ENCODE measurements at regions not wholly inside any gene's neighbourhood (a gene's known extent, or its start where the extent isn't known, plus 50 kb on each side); places are given as distances from the start of the nearest gene placed in this dataset.

DNA sequence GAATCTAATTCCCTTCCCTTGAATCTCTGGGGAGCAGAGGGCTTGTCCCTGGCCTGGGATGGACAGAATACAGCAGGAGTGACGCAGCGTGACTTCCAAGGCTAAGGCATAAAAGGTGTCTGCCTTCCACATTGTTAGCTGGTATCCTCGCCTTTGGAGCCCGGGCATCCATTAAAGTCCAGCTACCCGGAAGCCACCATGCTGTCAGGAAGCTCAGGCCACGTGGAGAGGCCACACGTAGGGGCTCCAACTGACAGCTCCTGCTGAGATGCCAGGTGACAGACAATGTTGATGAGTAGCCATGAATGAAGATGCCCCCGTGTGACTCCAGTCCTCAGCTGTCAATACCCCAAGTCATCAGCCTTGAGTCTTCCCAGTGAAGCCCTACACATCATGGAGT lies 99.9 kb downstream of the OAT start:
- CTCF ChIA-PET, result no interaction called here
- Mint-ChIP-seq H3K27ac (ENCODE audit: unreplicated experiment) (no peak overlapping the region), H3K9me3 (ENCODE audit: unreplicated experiment) (no peaks in the 10 kb centered on the region), H3K36me3 (ENCODE audit: insufficient read depth, unreplicated experiment) (no peaks in the 10 kb centered on the region), H3K27me3 (ENCODE audit: insufficient read depth, unreplicated experiment) (peaks cover 6% of the 10 kb centered on the region), H3K4me1 (ENCODE audit: low read depth, unreplicated experiment) (no peaks in the 10 kb centered on the region), H3K4me3 (ENCODE audit: unreplicated experiment) (no peak overlapping the region)
- Histone ChIP-seq H3K36me3 (ENCODE audit: control insufficient read depth, insufficient read depth, low read length) (no peaks in the 10 kb centered on the region), H3K9me3 (no peaks in the 10 kb centered on the region), H3K4me3 (ENCODE audit: low read depth, low read length) (no peak overlapping the region), H3K4me1 (no peaks in the 10 kb centered on the region), H3K27me3 (replicated peaks; ENCODE audit: control insufficient read depth, insufficient read depth, low read length) (no peaks in the 10 kb centered on the region; the same call in 1 of the 2 replicates)
- POLR2A ChIA-PET, result no interaction called here
- peak in 1 of 2 experiments; percentile 19 for DNase-seq
- TF ChIP-seq, protein P1, sequence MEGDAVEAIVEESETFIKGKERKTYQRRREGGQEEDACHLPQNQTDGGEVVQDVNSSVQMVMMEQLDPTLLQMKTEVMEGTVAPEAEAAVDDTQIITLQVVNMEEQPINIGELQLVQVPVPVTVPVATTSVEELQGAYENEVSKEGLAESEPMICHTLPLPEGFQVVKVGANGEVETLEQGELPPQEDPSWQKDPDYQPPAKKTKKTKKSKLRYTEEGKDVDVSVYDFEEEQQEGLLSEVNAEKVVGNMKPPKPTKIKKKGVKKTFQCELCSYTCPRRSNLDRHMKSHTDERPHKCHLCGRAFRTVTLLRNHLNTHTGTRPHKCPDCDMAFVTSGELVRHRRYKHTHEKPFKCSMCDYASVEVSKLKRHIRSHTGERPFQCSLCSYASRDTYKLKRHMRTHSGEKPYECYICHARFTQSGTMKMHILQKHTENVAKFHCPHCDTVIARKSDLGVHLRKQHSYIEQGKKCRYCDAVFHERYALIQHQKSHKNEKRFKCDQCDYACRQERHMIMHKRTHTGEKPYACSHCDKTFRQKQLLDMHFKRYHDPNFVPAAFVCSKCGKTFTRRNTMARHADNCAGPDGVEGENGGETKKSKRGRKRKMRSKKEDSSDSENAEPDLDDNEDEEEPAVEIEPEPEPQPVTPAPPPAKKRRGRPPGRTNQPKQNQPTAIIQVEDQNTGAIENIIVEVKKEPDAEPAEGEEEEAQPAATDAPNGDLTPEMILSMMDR (IDR thresholded peaks at IDR 0.05; ENCODE audit: insufficient read depth in 1 of 2, low read depth in 1 of 2, low read length in 1 of 2, severe bottlenecking in 1 of 2, unreplicated experiment in 1 of 2), result no peak
- BruUV-seq (replicated peaks), result no TSS peak
- intact Hi-C loops (cut with micrococcal nuclease; ENCODE audit: unreplicated experiment), result no loop called here

- Histone ChIP-seq H3K27me3 (replicated peaks; ENCODE audit: control insufficient read depth, insufficient read depth, low read length) (no peaks in the 10 kb centered on the region; the same call in 1 of the 2 replicates), H3K4me3 (ENCODE audit: low read depth, low read length) (no peak overlapping the region), H3K4me1 (no peaks in the 10 kb centered on the region), H3K9me3 (no peaks in the 10 kb centered on the region), H3K36me3 (ENCODE audit: control insufficient read depth, insufficient read depth, low read length) (no peaks in the 10 kb centered on the region)
- TF ChIP-seq, protein P1 (IDR thresholded peaks at IDR 0.05; ENCODE audit: insufficient read depth in 1 of 2, low read depth in 1 of 2, low read length in 1 of 2, severe bottlenecking in 1 of 2, unreplicated experiment in 1 of 2), result no peak
- Mint-ChIP-seq H3K27me3 (ENCODE audit: insufficient read depth, unreplicated experiment) (peaks cover 8% of the 10 kb centered on the region), H3K36me3 (ENCODE audit: insufficient read depth, unreplicated experiment) (no peaks in the 10 kb centered on the region), H3K4me1 (ENCODE audit: low read depth, unreplicated experiment) (no peaks in the 10 kb centered on the region), H3K27ac (ENCODE audit: unreplicated experiment) (no peak overlapping the region), H3K4me3 (ENCODE audit: unreplicated experiment) (no peak overlapping the region), H3K9me3 (ENCODE audit: unreplicated experiment) (no peaks in the 10 kb centered on the region)
- peak in 1 of 2 experiments; percentile 14 for DNase-seq
- intact Hi-C loops (cut with micrococcal nuclease; ENCODE audit: unreplicated experiment), result no loop called here
- POLR2A ChIA-PET, result no interaction called here
- BruUV-seq (replicated peaks), result no TSS peak
- CTCF ChIA-PET, result no interaction called here
Measured at GRCh38 chr10:124318076-124318475, 100.6 kb downstream of the OAT start.

DNA sequence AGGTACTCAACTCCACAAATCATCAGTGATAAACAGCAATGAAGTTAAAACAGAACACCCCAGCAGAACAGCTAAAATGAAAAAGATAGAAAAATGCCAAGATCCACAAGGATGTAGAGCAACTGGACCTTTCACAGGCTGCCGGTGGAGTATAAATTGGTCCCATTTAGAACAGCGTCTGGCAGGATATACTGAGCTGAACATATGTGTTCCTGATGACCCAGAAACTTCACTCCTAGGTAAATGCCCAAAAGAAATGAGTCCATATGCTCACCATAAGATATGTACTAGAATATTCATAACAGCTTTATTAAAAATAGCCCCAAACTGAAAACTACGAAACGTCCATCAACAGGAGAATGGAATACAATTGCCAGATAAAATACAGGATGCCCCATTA lies 102.4 kb downstream of the OAT start:
- no peak overlapping the region for H3K4me3 ChIP-seq (ENCODE audit: low read depth, low read length)
- no peaks in the 10 kb centered on the region for H3K9me3 ChIP-seq
- H3K27me3 ChIP-seq (replicated peaks; ENCODE audit: control insufficient read depth, insufficient read depth, low read length), result no peaks in the 10 kb centered on the region; the same call in 1 of the 2 replicates
- no peak overlapping the region for H3K27ac Mint-ChIP-seq (ENCODE audit: unreplicated experiment)
- H3K27me3 Mint-ChIP-seq (ENCODE audit: insufficient read depth, unreplicated experiment), result peaks cover 8% of the 10 kb centered on the region
- H3K9me3 Mint-ChIP-seq (ENCODE audit: unreplicated experiment), result no peaks in the 10 kb centered on the region
- no peaks in the 10 kb centered on the region for H3K36me3 ChIP-seq (ENCODE audit: control insufficient read depth, insufficient read depth, low read length)
- POLR2A ChIA-PET, result no interaction called here
- CTCF ChIA-PET, result no interaction called here
- H3K4me1 ChIP-seq, result no peaks in the 10 kb centered on the region
- H3K4me3 Mint-ChIP-seq (ENCODE audit: unreplicated experiment), result no peak overlapping the region
- intact Hi-C loops (cut with micrococcal nuclease; ENCODE audit: unreplicated experiment), result no loop called here
- no peaks in the 10 kb centered on the region for H3K36me3 Mint-ChIP-seq (ENCODE audit: insufficient read depth, unreplicated experiment)
- TF ChIP-seq, protein P1 (IDR thresholded peaks at IDR 0.05; ENCODE audit: insufficient read depth in 1 of 2, low read depth in 1 of 2, low read length in 1 of 2, severe bottlenecking in 1 of 2, unreplicated experiment in 1 of 2), result no peak
- no TSS peak for BruUV-seq (replicated peaks)
- no peaks in the 10 kb centered on the region for H3K4me1 Mint-ChIP-seq (ENCODE audit: low read depth, unreplicated experiment)
- no peak for DNase-seq
